PFSK-1 (cell line): ENCODE measurements at regions not wholly inside any gene's neighbourhood (a gene's known extent, or its start where the extent isn't known, plus 50 kb on each side); places are given as distances from the start of the nearest gene placed in this dataset.

Experiments
- POLR2AphosphoS5 ChIP-seq: IDR thresholded peaks from 2 replicates; pipeline ENCODE4 v1.6.1; 2012; ENCODE audit warnings: low read depth, mild to moderate bottlenecking, control low read depth, low read length, moderate library complexity
- SIN3A ChIP-seq: IDR thresholded peaks from 2 replicates; pipeline ENCODE4 v1.6.1; 2012; ENCODE audit warnings: mild to moderate bottlenecking, low read length, moderate library complexity, borderline replicate concordance; ENCODE audit not compliant: insufficient read depth

DNA sequence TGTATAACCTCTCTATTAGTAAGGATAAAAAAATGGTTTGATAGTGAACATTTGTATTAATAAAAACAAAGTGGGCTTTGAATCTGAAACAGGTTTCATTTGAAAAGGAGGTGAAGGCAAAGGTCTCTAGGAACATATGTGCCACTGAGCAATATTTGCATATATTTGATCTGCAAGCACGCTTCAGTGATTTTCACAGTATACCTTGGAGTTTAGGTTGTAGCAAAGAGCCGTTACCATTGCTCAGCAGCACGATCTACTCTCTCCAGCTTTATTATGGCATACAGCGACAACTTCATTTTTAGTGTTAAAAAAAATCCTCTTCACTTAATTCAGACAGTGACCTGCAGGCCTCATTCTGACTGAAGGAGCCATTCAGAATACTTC, 75.8 kb upstream of the ZEB2 start:
- TF ChIP-seq SIN3A = no peak
- no peak for TF ChIP-seq POLR2AphosphoS5
